SK-N-SH (cell line): ENCODE measurements at regions not wholly inside any gene's neighbourhood (a gene's known extent, or its start where the extent isn't known, plus 50 kb on each side); places are given as distances from the start of the nearest gene placed in this dataset.

Experiments used
- CTCF ChIA-PET: fragments of 300-600, 350-600 bp; formaldehyde crosslinking; extraction: SDS; loops from one replicate; lab custom pipeline; 2021; lab: Yijun Ruan, JAX
- POLR2A ChIA-PET: fragments of 350-600 bp; sonication (Branson Sonifier 250); formaldehyde crosslinking; extraction: SDS; loops from one replicate; lab custom pipeline; 2020; ENCODE audit warnings: antibody characterized with exemption, inconsistent platforms; lab: Yijun Ruan, JAX
- DNase-seq: peaks from one replicate; pipeline ENCODE4 v3.0.0; 2012
- H2AFZ ChIP-seq: fragments of 200-600 bp; sonication (generic); 2 replicates; pipeline ENCODE4 v1.8.1; 2016; ENCODE audit warnings: antibody characterized with exemption, mild to moderate bottlenecking, low read depth
- H3F3A ChIP-seq: fragments of 200-600 bp; sonication (generic); replicated peaks from 2 replicates; pipeline ENCODE3; 2016; ENCODE audit warnings: antibody characterized with exemption, mild to moderate bottlenecking; ENCODE audit not compliant: insufficient read depth
- H3K27ac ChIP-seq, 2 experiments: fragments of 200-500 bp in 1 of 2; fragments of 200-600 bp in 1 of 2; sonication (Bioruptor generic) in 1 of 2; sonication (generic), shearing (Covaris generic) in 1 of 2; 2 replicates each; pipeline versions ENCODE4 v1.5.1 to v1.6.1; 2014 to 2016; ENCODE audit warnings: low read depth in 2 of 2, inconsistent platforms in 1 of 2, low read length in 1 of 2, mild to moderate bottlenecking in 1 of 2, mixed read lengths in 1 of 2
- H3K27me3 ChIP-seq: fragments of 200-600 bp; sonication (generic), shearing (Covaris generic); 2 replicates; pipeline ENCODE4 v1.6.1; 2016; ENCODE audit warnings: mixed run types; ENCODE audit not compliant: insufficient read depth
- H3K36me3 ChIP-seq, 2 experiments: fragments of 200-500 bp in 1 of 2; fragments of 200-600 bp in 1 of 2; sonication (Bioruptor generic) in 1 of 2; sonication (generic) in 1 of 2; replicated peaks in 1 of 2; 2 replicates each; pipeline versions ENCODE3 to v1.5.1; 2014 to 2016; ENCODE audit warnings: low read length in 1 of 2, mild to moderate bottlenecking in 1 of 2; ENCODE audit not compliant: insufficient read depth in 2 of 2, control insufficient read depth in 1 of 2
- H3K4me1 ChIP-seq, 2 experiments: fragments of 200-500 bp in 1 of 2; fragments of 200-600 bp in 1 of 2; sonication (Bioruptor generic) in 1 of 2; sonication (generic), shearing (Covaris generic) in 1 of 2; 2 replicates each; pipeline versions ENCODE4 v1.5.1 to v1.6.1; 2014 to 2016; ENCODE audit warnings: low read depth in 1 of 2, low read length in 1 of 2, mixed run types in 1 of 2; ENCODE audit not compliant: insufficient read depth in 2 of 2, control insufficient read depth in 1 of 2
- H3K4me2 ChIP-seq: fragments of 200-600 bp; sonication (generic), shearing (Covaris generic); 2 replicates; pipeline ENCODE4 v1.6.1; 2017; ENCODE audit warnings: mixed run types
- H3K4me3 ChIP-seq, 2 experiments: fragments of 200-500 bp in 1 of 2; fragments of 200-600 bp in 1 of 2; sonication (Bioruptor generic) in 1 of 2; sonication (generic), shearing (Covaris generic) in 1 of 2; 2 replicates each; pipeline versions ENCODE4 v1.5.1 to v1.8.1; 2014 to 2016; ENCODE audit warnings: low read depth in 2 of 2, inconsistent platforms in 1 of 2, low read length in 1 of 2, mild to moderate bottlenecking in 1 of 2, mixed read lengths in 1 of 2, moderate library complexity in 1 of 2
- H3K79me2 ChIP-seq: fragments of 200-600 bp; sonication (generic); 2 replicates; pipeline ENCODE4 v1.8.1; 2017; ENCODE audit warnings: mild to moderate bottlenecking; ENCODE audit not compliant: insufficient read depth
- H3K9ac ChIP-seq: fragments of 200-600 bp; sonication (generic); 2 replicates; pipeline ENCODE4 v1.6.1; 2017; ENCODE audit warnings: mixed run types
- H3K9me2 ChIP-seq: fragments of 200-600 bp; sonication (generic); 2 replicates; pipeline ENCODE4 v1.6.1; 2017; ENCODE audit warnings: mixed run types
- H3K9me3 ChIP-seq: fragments of 200-600 bp; sonication (generic); 2 replicates; pipeline ENCODE4 v1.6.1; 2017; ENCODE audit warnings: mixed run types, mild to moderate bottlenecking, moderate library complexity
- H4K20me1 ChIP-seq: fragments of 200-600 bp; sonication (generic); 2 replicates; pipeline ENCODE4 v1.6.1; 2017; ENCODE audit warnings: mild to moderate bottlenecking, mixed run types; ENCODE audit not compliant: insufficient read depth
- CHD2 ChIP-seq: fragments of 150-350 bp; IDR thresholded peaks from 2 replicates; pipeline ENCODE4 v1.6.1; 2018; ENCODE audit warnings: low read length; ENCODE audit not compliant: partially characterized antibody
- EP300 ChIP-seq, 2 experiments: IDR thresholded peaks; 2 replicates each; pipeline versions ENCODE4 v1.4.0 to v1.6.1; 2012; ENCODE audit warnings: borderline replicate concordance in 1 of 2, low read depth in 1 of 2, low read length in 1 of 2
- EZH2phosphoT487 ChIP-seq: fragments of 200-600 bp; sonication (generic); IDR thresholded peaks from 2 replicates; pipeline ENCODE4 v1.6.1; 2017; ENCODE audit warnings: low read depth, mixed run types, mild to moderate bottlenecking, antibody characterized with exemption, moderate library complexity, borderline replicate concordance
- FOSL2 ChIP-seq: IDR thresholded peaks from 2 replicates; pipeline ENCODE4 v1.4.0; 2012; ENCODE audit warnings: low read depth, mild to moderate bottlenecking, moderate library complexity, borderline replicate concordance
- FOXJ3 ChIP-seq: sonication (generic); formaldehyde crosslinking; IDR thresholded peaks from 2 replicates; pipeline ENCODE4 v1.5.1; 2020; ENCODE audit warnings: mild to moderate bottlenecking, missing genetic modification reagents
- FOXM1 ChIP-seq: IDR thresholded peaks from 2 replicates; pipeline ENCODE4 v1.4.0; 2012; ENCODE audit warnings: low read depth, mild to moderate bottlenecking
- GABPA ChIP-seq: IDR thresholded peaks from 2 replicates; pipeline ENCODE4 v1.4.0; 2012; ENCODE audit warnings: low read depth, mild to moderate bottlenecking
- IRF3 ChIP-seq: fragments of 150-350 bp; IDR thresholded peaks from 2 replicates; pipeline ENCODE4 v1.6.1; 2016; ENCODE audit warnings: mild to moderate bottlenecking, low read depth, low read length
- MAX ChIP-seq: IDR thresholded peaks from 2 replicates; pipeline ENCODE4 v1.4.0; 2012; ENCODE audit warnings: low read depth
- NFIC ChIP-seq: IDR thresholded peaks from 2 replicates; pipeline ENCODE4 v1.4.0; 2012; ENCODE audit warnings: borderline replicate concordance
- RFX5 ChIP-seq: IDR thresholded peaks from 2 replicates; pipeline ENCODE4 v1.6.1; 2012; ENCODE audit warnings: mild to moderate bottlenecking, improper control_type of control experiment, low read length
- SIN3A ChIP-seq: IDR thresholded peaks from 2 replicates; pipeline ENCODE4 v1.6.1; 2012; ENCODE audit warnings: low read depth, mild to moderate bottlenecking, low read length, moderate library complexity, borderline replicate concordance
- TCF12 ChIP-seq: IDR thresholded peaks from 2 replicates; pipeline ENCODE4 v1.4.0; 2012
- TEAD4 ChIP-seq: IDR thresholded peaks from 2 replicates; pipeline ENCODE4 v1.4.0; 2012; ENCODE audit warnings: mild to moderate bottlenecking, borderline replicate concordance; ENCODE audit not compliant: insufficient read depth
- USF1 ChIP-seq: IDR thresholded peaks from 2 replicates; pipeline ENCODE4 v1.4.0; 2012; ENCODE audit warnings: low read depth, borderline replicate concordance
- WGBS: methylation state at CpG from one replicate; pipeline ENCODE4 v1.1.6; 2017; ENCODE audit warnings: low lambda C conversion rate; 5-methylcytosine and 5-hydroxymethylcytosine counted together

GRCh38 chr2:114161371-114161770 lies 271.5 kb downstream of the ACTR3 start:
- Histone ChIP-seq H3K27me3 (no peaks in the 10 kb centered on the region), H3K79me2 (no peaks in the 10 kb centered on the region), H3K9me3 (no peaks in the 10 kb centered on the region), H3K4me1 (no peaks in the 10 kb centered on the region), H3F3A (no peaks in the 10 kb centered on the region), H3K36me3 (no peaks in the 10 kb centered on the region), H3K27ac (no peak overlapping the region)
- CTCF ChIA-PET, result no interaction called here
- DNase-seq, result no peak
- TF ChIP-seq GABPA (no peak), FOSL2 (no peak), CHD2 (no peak), SIN3A (no peak), IRF3 (no peak)
- TF ChIP-seq, all 33 proteins: peak for 0
- POLR2A ChIA-PET, result no interaction called here
- 8% methylated on average over 4 of the region's 4 CpGs for WGBS
- Histone ChIP-seq H3K4me3 (no peak overlapping the region), H3K9me2 (no peaks in the 10 kb centered on the region), H3K9ac (no peak overlapping the region), H4K20me1 (no peaks in the 10 kb centered on the region), H2AFZ (no peak overlapping the region), H3K4me2 (no peak overlapping the region)

GRCh38 chr2:114167799-114168198 lies 274.6 kb upstream of the DPP10 start:
- no peak for DNase-seq
- CTCF ChIA-PET, result no interaction called here
- no peaks in the 10 kb centered on the region for H3K9me2 ChIP-seq
- H3F3A ChIP-seq, result no peaks in the 10 kb centered on the region
- no peaks in the 10 kb centered on the region for H3K36me3 ChIP-seq
- no peaks in the 10 kb centered on the region for H3K27me3 ChIP-seq
- H3K4me1 ChIP-seq, result no peaks in the 10 kb centered on the region
- H3K27ac ChIP-seq, result no peak overlapping the region
- no peaks in the 10 kb centered on the region for H4K20me1 ChIP-seq
- POLR2A ChIA-PET, result no interaction called here
- no peak overlapping the region for H3K4me3 ChIP-seq
- no peaks in the 10 kb centered on the region for H3K79me2 ChIP-seq
- TF ChIP-seq FOXM1 (no peak), MAX (no peak), TEAD4 (no peak), FOXJ3 (CRISPR knock-in tag) (no peak), EP300 (IDR thresholded peaks at IDR 0.05; ENCODE audit: borderline replicate concordance in 1 of 2, low read depth in 1 of 2, low read length in 1 of 2) (no peak), CHD2 (no peak), RFX5 (no peak), NFIC (no peak), EZH2phosphoT487 (no peak), USF1 (no peak), TCF12 (no peak)
- H2AFZ ChIP-seq, result no peak overlapping the region
- no peak overlapping the region for H3K4me2 ChIP-seq
- H3K9me3 ChIP-seq, result no peaks in the 10 kb centered on the region
- 0% methylated on average over 2 of the region's 2 CpGs for WGBS
- no peak overlapping the region for H3K9ac ChIP-seq
